ENCODE measurements at regions not wholly inside any gene's neighbourhood (a gene's known extent, or its start where the extent isn't known, plus 50 kb on each side); places are given as distances from the start of the nearest gene placed in this dataset.

DNA sequence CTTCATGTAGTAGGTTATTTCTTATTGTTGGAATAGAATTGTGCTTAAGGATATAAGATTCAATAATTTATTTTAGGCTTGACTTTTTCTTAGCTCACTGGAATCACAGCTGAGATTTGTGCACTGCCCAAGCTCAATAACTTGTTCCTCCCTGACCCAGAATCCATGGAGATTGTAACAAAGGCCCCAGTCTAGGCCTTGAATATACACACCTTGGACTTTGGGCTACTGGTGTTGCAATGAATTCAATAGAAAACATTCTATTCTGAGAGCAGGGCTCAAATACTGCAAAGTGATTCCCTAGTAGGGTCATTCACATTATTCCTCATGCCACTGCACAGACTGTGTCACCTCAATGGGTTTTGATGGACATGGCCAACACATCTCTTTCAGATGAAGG, 352.4 kb downstream of the GALC start:
- Histone ChIP-seq H3K27me3 (ENCODE audit: control insufficient read depth, insufficient read depth, low read length) (no peaks in the 10 kb centered on the region), H3K4me3 (ENCODE audit: low read length) (no peak overlapping the region), H3K9me3 (ENCODE audit: control insufficient read depth, low read depth, low read length) (no peaks in the 10 kb centered on the region), H3K27ac (ENCODE audit: low read length) (no peak overlapping the region), H3K4me1 (ENCODE audit: control insufficient read depth, insufficient read depth, low read length) (no peaks in the 10 kb centered on the region), H3K36me3 (ENCODE audit: control insufficient read depth, insufficient read depth, low read length) (no peaks in the 10 kb centered on the region)
- DNase-seq = no peak

DNA sequence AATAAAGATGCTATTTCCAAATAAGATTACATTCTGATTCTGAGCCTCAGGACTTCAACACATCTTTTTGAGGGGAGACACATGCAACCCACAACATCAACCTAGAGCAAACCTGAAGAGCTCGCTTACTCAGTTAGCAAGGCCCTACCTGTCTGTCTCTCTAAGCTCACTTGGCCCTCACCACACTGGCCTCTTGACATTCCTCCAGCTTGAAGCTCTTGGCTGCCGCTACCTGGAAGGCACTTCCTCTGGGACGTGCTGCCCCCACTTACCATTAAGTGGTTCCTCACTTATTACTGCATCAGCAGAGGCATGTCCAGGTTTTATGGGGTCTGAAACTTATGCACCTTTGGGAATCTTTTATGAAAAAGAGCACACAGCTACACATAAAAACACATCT, 354.8 kb downstream of the GALC start:
- Histone ChIP-seq H3K4me3 (ENCODE audit: low read length) (no peak overlapping the region), H3K27me3 (ENCODE audit: control insufficient read depth, insufficient read depth, low read length) (no peaks in the 10 kb centered on the region), H3K9me3 (ENCODE audit: control insufficient read depth, low read depth, low read length) (no peaks in the 10 kb centered on the region), H3K4me1 (ENCODE audit: control insufficient read depth, insufficient read depth, low read length) (no peaks in the 10 kb centered on the region), H3K36me3 (ENCODE audit: control insufficient read depth, insufficient read depth, low read length) (no peaks in the 10 kb centered on the region), H3K27ac (ENCODE audit: low read length) (no peak overlapping the region)
- WGBS (ENCODE audit: insufficient coverage, low lambda C conversion rate) = no CpG with 5 or more reads among the region's 3 CpGs
- no peak for DNase-seq

DNA sequence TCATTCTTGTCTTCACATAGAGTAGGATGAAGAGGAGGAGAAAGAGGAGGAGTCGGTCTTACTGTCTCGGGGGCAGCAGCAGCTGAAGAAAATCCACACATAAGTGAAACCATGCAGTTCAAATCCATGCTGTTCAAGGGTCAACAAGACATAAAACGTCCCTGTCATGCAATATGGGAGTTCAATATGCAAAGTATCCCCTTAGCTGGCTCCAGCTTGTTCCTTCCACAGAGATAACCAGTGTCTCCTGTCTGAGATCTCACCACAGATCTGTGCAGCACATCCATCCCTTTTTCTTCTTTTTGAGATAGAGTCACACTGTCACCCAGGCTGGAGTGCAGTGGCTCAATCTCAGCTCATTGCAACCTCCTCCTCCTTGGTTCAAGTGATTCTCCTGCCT, 357.5 kb downstream of the GALC start:
- DNase-seq = no peak
- no peaks in the 10 kb centered on the region for H3K27me3 ChIP-seq (ENCODE audit: control insufficient read depth, insufficient read depth, low read length)
- H3K4me1 ChIP-seq (ENCODE audit: control insufficient read depth, insufficient read depth, low read length) = no peaks in the 10 kb centered on the region
- H3K27ac ChIP-seq (ENCODE audit: low read length) = no peak overlapping the region
- H3K36me3 ChIP-seq (ENCODE audit: control insufficient read depth, insufficient read depth, low read length) = no peaks in the 10 kb centered on the region
- no CpG with 5 or more reads among the region's 3 CpGs for WGBS (ENCODE audit: insufficient coverage, low lambda C conversion rate)
- no peak overlapping the region for H3K4me3 ChIP-seq (ENCODE audit: low read length)
- H3K9me3 ChIP-seq (ENCODE audit: control insufficient read depth, low read depth, low read length) = no peaks in the 10 kb centered on the region

DNA sequence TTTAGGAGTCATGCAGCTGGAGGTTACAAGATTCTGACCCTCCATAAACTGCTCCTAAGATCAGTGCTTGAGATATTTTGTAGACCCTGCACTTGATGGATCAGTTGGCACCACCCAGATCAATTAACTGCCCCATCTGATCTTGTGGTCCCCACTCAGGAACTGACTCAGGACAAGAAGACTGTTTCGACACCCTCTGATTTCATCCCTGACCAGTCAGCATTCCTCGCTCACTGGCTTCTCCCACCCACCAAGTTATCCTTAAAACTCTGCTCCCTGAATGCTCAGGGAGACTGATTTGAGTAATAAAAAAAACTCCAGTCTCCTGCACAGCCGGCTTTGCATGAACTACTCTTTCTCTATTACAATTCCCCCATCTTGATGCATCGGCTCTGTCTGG, 360.2 kb downstream of the GALC start:
- Histone ChIP-seq H3K4me3 (ENCODE audit: low read length) (no peak overlapping the region), H3K36me3 (ENCODE audit: control insufficient read depth, insufficient read depth, low read length) (no peaks in the 10 kb centered on the region), H3K27me3 (ENCODE audit: control insufficient read depth, insufficient read depth, low read length) (no peaks in the 10 kb centered on the region), H3K27ac (ENCODE audit: low read length) (no peak overlapping the region), H3K4me1 (ENCODE audit: control insufficient read depth, insufficient read depth, low read length) (no peaks in the 10 kb centered on the region), H3K9me3 (ENCODE audit: control insufficient read depth, low read depth, low read length) (no peaks in the 10 kb centered on the region)
- 100% methylated on average over 1 of the region's 4 CpGs for WGBS (ENCODE audit: insufficient coverage, low lambda C conversion rate)
- no peak for DNase-seq

DNA sequence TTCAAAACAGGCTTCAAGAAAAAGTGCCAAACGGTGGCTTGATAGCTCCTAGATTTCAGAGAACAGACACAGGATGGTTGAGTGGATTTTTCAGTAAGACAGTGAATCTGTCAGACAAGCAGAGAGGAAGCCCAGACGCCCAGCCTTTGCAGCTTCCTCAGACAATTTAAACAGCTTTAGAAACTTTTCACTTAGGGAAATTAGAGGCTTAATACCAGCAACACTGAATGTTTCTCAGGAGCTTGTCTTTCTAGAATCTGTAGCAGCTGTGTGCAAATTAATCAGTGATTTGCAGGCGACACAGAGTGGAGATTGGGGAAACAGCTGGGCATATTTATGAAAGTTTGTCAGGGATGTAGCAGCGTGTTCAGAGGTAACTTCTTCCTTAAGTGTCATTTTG, 362.1 kb downstream of the GALC start:
- no peak overlapping the region for H3K4me3 ChIP-seq (ENCODE audit: low read length)
- no peaks in the 10 kb centered on the region for H3K4me1 ChIP-seq (ENCODE audit: control insufficient read depth, insufficient read depth, low read length)
- no peaks in the 10 kb centered on the region for H3K9me3 ChIP-seq (ENCODE audit: control insufficient read depth, low read depth, low read length)
- no peak for DNase-seq
- no peak overlapping the region for H3K27ac ChIP-seq (ENCODE audit: low read length)
- no CpG with 5 or more reads among the region's 4 CpGs for WGBS (ENCODE audit: insufficient coverage, low lambda C conversion rate)
- no peaks in the 10 kb centered on the region for H3K36me3 ChIP-seq (ENCODE audit: control insufficient read depth, insufficient read depth, low read length)
- no peaks in the 10 kb centered on the region for H3K27me3 ChIP-seq (ENCODE audit: control insufficient read depth, insufficient read depth, low read length)

DNA sequence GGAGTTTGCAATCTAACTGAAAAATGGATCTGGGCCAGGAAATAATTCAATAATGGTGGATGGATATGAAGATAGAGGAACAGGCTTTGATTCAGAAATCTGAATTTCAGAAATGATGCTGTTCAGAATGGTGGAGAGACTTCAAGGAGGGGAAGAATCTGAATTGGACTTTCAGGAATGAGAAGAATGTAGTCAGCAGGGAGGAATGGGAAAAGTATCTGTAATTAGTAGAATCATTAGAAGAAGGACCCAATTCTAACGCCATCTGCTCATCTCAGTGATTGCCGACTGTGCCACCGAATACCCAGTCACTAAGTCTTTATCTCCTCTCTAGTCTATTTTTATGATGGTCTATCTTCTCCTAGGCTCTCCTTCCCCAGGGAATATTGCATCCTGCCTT, 363.2 kb downstream of the GALC start:
- H3K27me3 ChIP-seq (ENCODE audit: control insufficient read depth, insufficient read depth, low read length) = no peaks in the 10 kb centered on the region
- no peak for DNase-seq
- H3K36me3 ChIP-seq (ENCODE audit: control insufficient read depth, insufficient read depth, low read length) = no peaks in the 10 kb centered on the region
- H3K27ac ChIP-seq (ENCODE audit: low read length) = no peak overlapping the region
- H3K4me3 ChIP-seq (ENCODE audit: low read length) = no peak overlapping the region
- no peaks in the 10 kb centered on the region for H3K4me1 ChIP-seq (ENCODE audit: control insufficient read depth, insufficient read depth, low read length)
- no peaks in the 10 kb centered on the region for H3K9me3 ChIP-seq (ENCODE audit: control insufficient read depth, low read depth, low read length)
- WGBS (ENCODE audit: insufficient coverage, low lambda C conversion rate) = 60% methylated on average over 1 of the region's 3 CpGs

DNA sequence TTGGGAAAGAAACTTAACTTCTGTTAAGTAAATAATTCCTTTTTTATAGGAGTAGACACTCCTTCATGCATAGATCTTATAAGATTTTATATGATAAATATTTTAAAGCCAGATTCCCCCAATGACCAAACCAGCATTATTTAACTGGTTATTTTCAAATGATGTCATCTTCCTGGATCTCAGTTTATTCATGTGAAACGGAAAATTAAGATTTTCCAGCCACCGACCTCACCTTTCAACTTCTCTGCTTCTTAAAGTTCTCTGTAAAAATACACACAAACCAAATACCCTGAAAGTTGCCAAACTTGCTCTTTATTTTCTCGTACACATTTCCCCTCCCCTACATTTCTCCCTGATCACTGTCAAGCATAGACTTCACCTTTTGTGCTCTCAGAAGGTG, 364.2 kb downstream of the GALC start:
- Histone ChIP-seq H3K4me3 (ENCODE audit: low read length) (no peak overlapping the region), H3K9me3 (ENCODE audit: control insufficient read depth, low read depth, low read length) (no peaks in the 10 kb centered on the region), H3K27ac (ENCODE audit: low read length) (no peak overlapping the region), H3K36me3 (ENCODE audit: control insufficient read depth, insufficient read depth, low read length) (no peaks in the 10 kb centered on the region), H3K27me3 (ENCODE audit: control insufficient read depth, insufficient read depth, low read length) (no peaks in the 10 kb centered on the region), H3K4me1 (ENCODE audit: control insufficient read depth, insufficient read depth, low read length) (no peaks in the 10 kb centered on the region)
- DNase-seq = no peak
- 100% methylated on average over 1 of the region's 3 CpGs for WGBS (ENCODE audit: insufficient coverage, low lambda C conversion rate)

DNA sequence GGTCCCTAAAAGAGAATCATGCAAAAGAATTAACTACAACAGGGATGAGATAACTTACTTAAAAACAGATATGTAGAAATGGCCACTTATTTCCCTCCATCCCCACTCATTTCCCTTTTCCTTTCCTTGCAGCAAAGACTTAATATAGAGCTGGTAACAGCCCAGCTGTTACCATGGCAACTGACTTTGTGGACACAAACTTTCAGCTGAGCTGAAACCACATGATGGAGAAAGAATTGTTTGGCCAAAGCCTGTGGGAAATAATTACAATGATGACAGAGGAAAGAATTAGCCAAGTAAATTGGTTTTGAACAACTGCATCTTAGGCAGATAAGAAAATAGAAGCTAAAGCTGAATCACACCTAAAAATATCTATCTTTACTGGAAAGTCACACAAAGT, 364.9 kb downstream of the GALC start:
- Histone ChIP-seq H3K4me1 (ENCODE audit: control insufficient read depth, insufficient read depth, low read length) (no peaks in the 10 kb centered on the region), H3K4me3 (ENCODE audit: low read length) (no peak overlapping the region), H3K27ac (ENCODE audit: low read length) (no peak overlapping the region), H3K36me3 (ENCODE audit: control insufficient read depth, insufficient read depth, low read length) (no peaks in the 10 kb centered on the region), H3K27me3 (ENCODE audit: control insufficient read depth, insufficient read depth, low read length) (no peaks in the 10 kb centered on the region), H3K9me3 (ENCODE audit: control insufficient read depth, low read depth, low read length) (no peaks in the 10 kb centered on the region)
- DNase-seq = peak; percentile 65 to 69

DNA sequence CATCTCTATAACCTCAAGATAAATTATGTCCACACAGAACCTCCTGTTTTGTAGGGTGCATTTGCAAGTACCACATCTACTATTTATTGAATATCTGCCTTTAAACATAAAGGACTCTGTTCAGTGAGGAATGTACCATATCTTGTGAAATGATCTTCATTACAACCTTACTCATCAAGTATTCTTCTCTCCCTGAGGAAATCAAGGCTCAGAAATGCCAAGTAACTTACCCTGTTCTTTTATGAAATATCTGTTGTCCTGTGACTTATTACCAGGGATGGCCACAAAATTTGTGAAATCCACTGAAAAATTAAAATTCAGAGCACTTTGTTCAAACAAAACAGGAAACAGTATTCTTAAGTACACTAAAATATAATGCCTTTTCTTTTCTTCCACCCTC, 366.7 kb downstream of the GALC start:
- Histone ChIP-seq H3K4me3 (ENCODE audit: low read length) (no peak overlapping the region), H3K27me3 (ENCODE audit: control insufficient read depth, insufficient read depth, low read length) (no peaks in the 10 kb centered on the region), H3K36me3 (ENCODE audit: control insufficient read depth, insufficient read depth, low read length) (no peaks in the 10 kb centered on the region), H3K9me3 (ENCODE audit: control insufficient read depth, low read depth, low read length) (no peaks in the 10 kb centered on the region), H3K4me1 (ENCODE audit: control insufficient read depth, insufficient read depth, low read length) (no peaks in the 10 kb centered on the region), H3K27ac (ENCODE audit: low read length) (no peak overlapping the region)
- DNase-seq = no peak

DNA sequence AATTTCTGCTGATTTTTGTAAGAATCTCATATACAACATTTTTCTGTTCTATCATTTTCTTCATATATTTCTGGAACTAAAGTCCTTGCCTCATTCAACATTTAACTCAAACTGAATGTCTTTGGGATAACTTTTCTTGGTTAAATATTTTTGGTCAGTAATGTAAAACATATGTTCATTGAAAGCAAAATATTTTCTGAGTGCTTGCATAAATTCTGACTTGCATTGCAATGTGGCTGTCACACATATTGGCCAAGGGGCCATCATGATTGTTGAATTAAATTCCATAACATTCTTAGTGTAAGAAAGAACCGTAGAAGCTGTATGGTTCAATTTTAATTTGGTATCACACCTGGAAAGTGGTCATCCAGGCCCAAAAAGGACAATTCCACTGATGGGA, 369.4 kb downstream of the GALC start:
- no peaks in the 10 kb centered on the region for H3K36me3 ChIP-seq (ENCODE audit: control insufficient read depth, insufficient read depth, low read length)
- H3K27me3 ChIP-seq (ENCODE audit: control insufficient read depth, insufficient read depth, low read length) = no peaks in the 10 kb centered on the region
- no peak for DNase-seq
- no peak overlapping the region for H3K27ac ChIP-seq (ENCODE audit: low read length)
- H3K4me3 ChIP-seq (ENCODE audit: low read length) = no peak overlapping the region
- H3K9me3 ChIP-seq (ENCODE audit: control insufficient read depth, low read depth, low read length) = no peaks in the 10 kb centered on the region
- no peaks in the 10 kb centered on the region for H3K4me1 ChIP-seq (ENCODE audit: control insufficient read depth, insufficient read depth, low read length)
- 100% methylated on average over 1 of the region's 1 CpG for WGBS (ENCODE audit: insufficient coverage, low lambda C conversion rate)

DNA sequence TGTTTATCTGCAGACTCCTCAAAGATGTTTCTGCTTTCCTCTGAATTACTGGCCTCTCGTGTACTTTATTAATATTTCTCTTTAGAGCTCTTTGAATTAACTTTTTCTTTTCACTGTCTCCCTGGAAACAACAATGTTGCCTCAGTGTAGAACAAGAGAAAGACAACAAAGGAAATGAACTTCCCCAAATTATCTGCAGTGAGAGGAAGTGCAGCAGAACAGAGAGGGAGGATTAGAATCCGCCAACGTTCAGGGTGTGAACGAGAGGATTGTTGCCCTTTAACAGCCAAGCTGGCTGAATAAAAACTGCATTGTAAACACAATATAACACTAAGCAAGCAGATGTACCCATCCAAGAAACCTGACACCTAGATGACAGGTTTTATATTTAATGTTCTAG, 375.9 kb downstream of the GALC start:
- no peak for DNase-seq
- Histone ChIP-seq H3K9me3 (ENCODE audit: control insufficient read depth, low read depth, low read length) (no peaks in the 10 kb centered on the region), H3K27me3 (ENCODE audit: control insufficient read depth, insufficient read depth, low read length) (no peaks in the 10 kb centered on the region), H3K4me3 (ENCODE audit: low read length) (no peak overlapping the region), H3K36me3 (ENCODE audit: control insufficient read depth, insufficient read depth, low read length) (no peaks in the 10 kb centered on the region), H3K27ac (ENCODE audit: low read length) (no peak overlapping the region), H3K4me1 (ENCODE audit: control insufficient read depth, insufficient read depth, low read length) (no peaks in the 10 kb centered on the region)
- WGBS (ENCODE audit: insufficient coverage, low lambda C conversion rate) = 67% methylated on average over 3 of the region's 4 CpGs

Data from large intestine (tissue), 3 donors.